Transverse colon (tissue), 4 donors: ENCODE measurements at regions not wholly inside any gene's neighbourhood (a gene's known extent, or its start where the extent isn't known, plus 50 kb on each side); places are given as distances from the start of the nearest gene placed in this dataset.

ENCODE experiments used
- DNase-seq: peaks from one replicate; pipeline ENCODE4 v3.0.0-alpha.2; 2019
- H3K27ac ChIP-seq, 4 donors: fragments of 200-600 bp; sonication (generic); 2 replicates each; pipeline ENCODE4 v1.5.1; 2016 to 2018; ENCODE audit warnings: inconsistent platforms in 4 of 4
- H3K27me3 ChIP-seq: fragments of 200-600 bp; sonication (generic); 2 replicates; pipeline ENCODE4 v1.5.1; 2017; ENCODE audit warnings: inconsistent platforms
- H3K36me3 ChIP-seq, 4 donors: fragments of 200-600 bp; sonication (generic); 2 replicates each; pipeline ENCODE4 v1.5.1; 2017 to 2019; ENCODE audit warnings: inconsistent platforms in 4 of 4
- H3K4me1 ChIP-seq, 4 donors: fragments of 200-600 bp; sonication (generic); 2 replicates each; pipeline ENCODE4 v1.5.1; 2017 to 2020; ENCODE audit warnings: inconsistent platforms in 4 of 4
- H3K4me3 ChIP-seq, 4 donors: fragments of 200-600 bp; sonication (generic); 1 replicate in 1 of 4; 2 replicates in 3 of 4; pipeline versions ENCODE4 v1.5.1 to v1.6.1; 2017 to 2019; ENCODE audit warnings: inconsistent platforms in 4 of 4
- H3K9me3 ChIP-seq, 2 donors: fragments of 200-600 bp; sonication (generic); 2 replicates each; pipeline ENCODE4 v1.5.1; 2017 to 2019; ENCODE audit warnings: inconsistent platforms in 2 of 2
- EP300 ChIP-seq: sonication (generic); formaldehyde crosslinking; IDR thresholded peaks from one replicate; pipeline ENCODE4 v1.6.1; 2017; ENCODE audit warnings: antibody characterized with exemption, low read depth
- POLR2A ChIP-seq: fragments of 450-650 bp; IDR thresholded peaks from one replicate; pipeline ENCODE4 v1.6.1; 2016; ENCODE audit warnings: antibody characterized with exemption, mild to moderate bottlenecking, moderate library complexity
- POLR2AphosphoS5 ChIP-seq, 3 donors: sonication (generic); formaldehyde crosslinking; IDR thresholded peaks; one replicate each; pipeline ENCODE4 v1.6.1; 2016; ENCODE audit warnings: antibody characterized with exemption in 3 of 3
- WGBS, 2 donors: methylation state at CpG; one replicate each; pipeline ENCODE4 v1.1.5; 2018; ENCODE audit warnings: low coverage in 1 of 2; 5-methylcytosine and 5-hydroxymethylcytosine counted together
- in situ Hi-C, 4 donors: fragments of 200-750 bp; cut with MboI; loops; one replicate each; pipeline versions ENCODE4 v1.15.0 to v1.15.1; 2017; ENCODE audit warnings: low sequenced_read_pairs in 3 of 4, low pct_ligation_motif_present in 1 of 4, low pct_unique_long_range_greater_than_20kb in 1 of 4
- intact Hi-C: fragments of 100-400 bp; cut with DNase I; formaldehyde crosslinking; loops from one replicate; pipeline ENCODE4 v1.15.1; 2023; ENCODE audit warnings: low total_unique reads
- TF ChIP-seq, protein P1 (sequence below), 5 experiments: fragments of 200-600 bp in 3 of 5; fragments of 450-650 bp in 2 of 5; sonication (generic) in 3 of 5; IDR thresholded peaks; 1 replicate in 2 of 5; 2 replicates in 3 of 5; pipeline ENCODE4 v1.5.1; 2016 to 2017; ENCODE audit warnings: antibody characterized with exemption in 5 of 5, inconsistent platforms in 3 of 5, mild to moderate bottlenecking in 2 of 5, moderate library complexity in 1 of 5

DNA sequence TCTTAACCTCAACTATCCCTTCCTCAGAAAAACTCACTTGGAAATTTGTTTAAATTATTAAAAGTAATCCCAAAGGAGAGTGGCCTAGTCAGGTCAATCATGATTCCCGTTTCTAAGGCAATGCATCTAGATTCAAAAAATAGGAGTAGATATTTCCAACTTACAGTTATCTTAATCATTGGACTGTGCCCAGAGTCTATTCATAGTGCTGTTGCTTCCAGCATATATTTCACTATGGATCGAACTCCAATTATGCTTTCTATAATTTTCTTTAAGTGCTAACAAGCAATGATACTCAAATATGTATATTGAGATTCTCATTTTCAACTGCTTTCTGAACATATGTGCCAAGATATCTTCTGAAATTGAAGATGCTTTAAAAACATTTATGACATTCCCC, 229.2 kb upstream of the NWD2 start:
- no peak overlapping the region for H3K27ac ChIP-seq
- WGBS, 2 donors, result 74 to 88% methylated on average over 2 of the region's 2 CpGs
- H3K9me3 ChIP-seq, result peaks cover 0 to 6% of the 10 kb centered on the region in 2 donors
- H3K36me3 ChIP-seq, result no peaks in the 10 kb centered on the region
- DNase-seq, result no peak
- no peaks in the 10 kb centered on the region for H3K27me3 ChIP-seq
- intact Hi-C loops, result no loop called here
- in situ Hi-C loops, result no loop called here
- no peak for TF ChIP-seq POLR2AphosphoS5 (IDR thresholded peaks at IDR 0.05)
- TF ChIP-seq, protein P1, sequence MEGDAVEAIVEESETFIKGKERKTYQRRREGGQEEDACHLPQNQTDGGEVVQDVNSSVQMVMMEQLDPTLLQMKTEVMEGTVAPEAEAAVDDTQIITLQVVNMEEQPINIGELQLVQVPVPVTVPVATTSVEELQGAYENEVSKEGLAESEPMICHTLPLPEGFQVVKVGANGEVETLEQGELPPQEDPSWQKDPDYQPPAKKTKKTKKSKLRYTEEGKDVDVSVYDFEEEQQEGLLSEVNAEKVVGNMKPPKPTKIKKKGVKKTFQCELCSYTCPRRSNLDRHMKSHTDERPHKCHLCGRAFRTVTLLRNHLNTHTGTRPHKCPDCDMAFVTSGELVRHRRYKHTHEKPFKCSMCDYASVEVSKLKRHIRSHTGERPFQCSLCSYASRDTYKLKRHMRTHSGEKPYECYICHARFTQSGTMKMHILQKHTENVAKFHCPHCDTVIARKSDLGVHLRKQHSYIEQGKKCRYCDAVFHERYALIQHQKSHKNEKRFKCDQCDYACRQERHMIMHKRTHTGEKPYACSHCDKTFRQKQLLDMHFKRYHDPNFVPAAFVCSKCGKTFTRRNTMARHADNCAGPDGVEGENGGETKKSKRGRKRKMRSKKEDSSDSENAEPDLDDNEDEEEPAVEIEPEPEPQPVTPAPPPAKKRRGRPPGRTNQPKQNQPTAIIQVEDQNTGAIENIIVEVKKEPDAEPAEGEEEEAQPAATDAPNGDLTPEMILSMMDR (IDR thresholded peaks at IDR 0.05), result no peak
- no peak for TF ChIP-seq EP300
- TF ChIP-seq POLR2A, result no peak
- no peak overlapping the region for H3K4me3 ChIP-seq
- no peaks in the 10 kb centered on the region for H3K4me1 ChIP-seq

DNA sequence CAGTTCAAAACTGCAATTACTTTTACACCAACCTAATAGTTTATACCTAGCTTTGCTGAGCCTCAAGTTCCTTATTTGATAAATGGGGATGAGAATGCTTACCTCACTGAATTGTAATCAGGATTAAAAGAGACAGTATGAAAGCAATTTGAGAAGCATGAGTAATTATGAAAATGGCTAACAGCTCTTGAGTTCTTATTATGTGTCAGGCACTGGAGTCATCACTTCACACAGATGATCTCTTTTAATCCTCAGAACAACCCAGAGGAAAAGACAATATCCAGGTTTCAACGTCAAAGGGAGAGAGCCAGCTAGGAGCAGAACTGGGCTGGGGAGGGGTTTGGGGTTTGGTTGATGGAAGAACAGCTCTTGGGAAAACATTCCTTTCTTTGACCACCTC, 221.0 kb upstream of the NWD2 start:
- no peak overlapping the region for H3K27ac ChIP-seq
- H3K4me3 ChIP-seq, result no peak overlapping the region
- 78% methylated on average over 1 of the region's 1 CpG; no CpG with 5 or more reads in 1 of the 2 donors for WGBS, 2 donors
- no peak for DNase-seq
- H3K4me1 ChIP-seq, result no peaks in the 10 kb centered on the region
- intact Hi-C loops (no loop called here), in situ Hi-C loops (no loop called here)
- no peaks in the 10 kb centered on the region for H3K9me3 ChIP-seq
- no peaks in the 10 kb centered on the region for H3K36me3 ChIP-seq
- TF ChIP-seq POLR2A, result no peak
- no peak for TF ChIP-seq POLR2AphosphoS5 (IDR thresholded peaks at IDR 0.05)
- TF ChIP-seq, protein P1 (IDR thresholded peaks at IDR 0.05), result no peak
- no peak for TF ChIP-seq EP300
- H3K27me3 ChIP-seq, result no peaks in the 10 kb centered on the region

DNA sequence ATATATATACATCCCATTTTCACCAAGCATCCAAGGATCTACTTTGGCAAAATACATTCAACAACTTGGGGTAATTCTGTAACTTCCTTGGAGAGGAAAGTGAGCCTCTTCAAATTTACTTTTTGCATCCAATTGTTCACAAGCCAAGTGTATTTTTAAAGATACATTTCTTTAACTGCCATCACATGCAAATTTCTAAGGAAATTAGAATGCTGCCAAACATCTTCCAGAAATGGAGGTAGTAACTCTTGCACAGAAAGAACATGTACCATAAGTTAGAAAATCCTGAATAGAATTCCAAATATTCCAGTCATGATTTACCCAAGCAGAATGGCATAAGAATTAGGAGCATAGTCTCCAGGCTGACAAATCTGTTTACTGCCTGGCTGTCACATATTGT, 220.5 kb upstream of the NWD2 start:
- TF ChIP-seq POLR2AphosphoS5 (IDR thresholded peaks at IDR 0.05) (no peak), POLR2A (no peak), EP300 (no peak)
- TF ChIP-seq, protein P1 (IDR thresholded peaks at IDR 0.05), result no peak
- intact Hi-C loops (no loop called here), in situ Hi-C loops (no loop called here)
- Histone ChIP-seq H3K4me3 (no peak overlapping the region), H3K36me3 (no peaks in the 10 kb centered on the region), H3K9me3 (no peaks in the 10 kb centered on the region), H3K4me1 (no peaks in the 10 kb centered on the region), H3K27ac (no peak overlapping the region), H3K27me3 (no peaks in the 10 kb centered on the region)
- DNase-seq, result no peak

DNA sequence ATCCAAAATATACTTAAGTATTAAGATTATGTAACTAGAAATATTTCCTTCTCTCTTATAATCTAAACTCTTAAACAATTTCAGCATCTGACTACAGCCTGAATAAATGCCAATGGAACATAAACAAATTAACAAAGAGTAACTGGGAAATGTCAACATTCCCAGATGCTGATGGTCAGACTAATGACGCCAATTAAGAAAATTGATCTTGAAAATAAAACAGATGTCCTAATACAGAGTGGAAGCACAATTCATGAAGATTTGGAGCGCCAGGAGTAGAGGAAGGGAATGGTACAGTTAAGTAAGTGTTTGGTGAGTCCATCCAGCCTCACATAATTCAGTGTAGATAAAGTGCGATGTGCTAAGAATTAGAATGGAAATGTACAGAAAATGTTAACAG, 203.7 kb upstream of the NWD2 start:
- in situ Hi-C loops, result no loop called here
- intact Hi-C loops, result no loop called here
- Histone ChIP-seq H3K4me1 (no peaks in the 10 kb centered on the region), H3K4me3 (no peak overlapping the region), H3K27ac (no peak overlapping the region), H3K27me3 (no peaks in the 10 kb centered on the region), H3K36me3 (no peaks in the 10 kb centered on the region), H3K9me3 (no peaks in the 10 kb centered on the region)
- TF ChIP-seq POLR2AphosphoS5 (IDR thresholded peaks at IDR 0.05), result no peak
- no peak for TF ChIP-seq POLR2A
- TF ChIP-seq, protein P1 (IDR thresholded peaks at IDR 0.05), result no peak
- no peak for TF ChIP-seq EP300
- WGBS, 2 donors, result 63 to 70% methylated on average over 3 of the region's 3 CpGs
- no peak for DNase-seq
